ENCODE measurements at regions not wholly inside any gene's neighbourhood (a gene's known extent, or its start where the extent isn't known, plus 50 kb on each side); places are given as distances from the start of the nearest gene placed in this dataset.

DNA sequence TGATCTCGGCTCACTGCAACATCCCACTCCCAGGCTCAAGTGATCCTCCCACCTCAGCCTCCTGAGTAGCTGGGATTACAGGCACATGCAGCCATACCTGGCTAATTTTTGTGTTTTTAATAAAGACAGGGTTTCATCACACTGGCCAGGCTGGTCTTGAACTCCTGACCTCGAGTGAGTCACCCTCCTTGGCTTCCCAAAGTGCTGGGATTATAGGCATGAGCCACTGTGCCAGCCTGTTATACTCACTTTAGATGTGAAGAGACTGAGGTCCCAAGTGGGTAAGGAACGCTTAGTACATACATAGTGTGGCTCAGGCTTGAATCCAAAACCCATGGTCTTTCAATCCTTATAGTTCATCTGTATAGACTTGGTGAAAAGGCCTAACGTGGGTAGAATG is 63.7 kb upstream of the EPS8L3 start:
- Histone ChIP-seq H4K91ac (ENCODE audit: insufficient read depth, low read depth, low read length) (no peak overlapping the region), H2BK15ac (ENCODE audit: low read depth, low read length) (peak overlapping the region; percentile 10; the same call in 1 of the 3 replicates), H4K20me1 (ENCODE audit: insufficient read depth, low read length) (no peaks in the 10 kb centered on the region), H3K27ac (ENCODE audit: insufficient read depth, low read length) (no peak overlapping the region), H3K9me3 (ENCODE audit: control insufficient read depth, insufficient read depth, low read length) (peaks cover 2% of the 10 kb centered on the region; the same call in 1 of the 2 replicates), H3K14ac (replicated peaks; ENCODE audit: low read depth, low read length) (no peak overlapping the region; the same call in 1 of the 2 replicates), H3K56ac (ENCODE audit: extremely low read depth, insufficient read depth, low read length) (no peak overlapping the region), H4K5ac (ENCODE audit: low read depth, low read length) (no peak overlapping the region), H2AFZ (replicated peaks; ENCODE audit: low read length, poor library complexity) (no peak overlapping the region), H3K4me3 (ENCODE audit: insufficient read depth, low read depth, low read length) (no peak overlapping the region), H2AK9ac (replicated peaks; ENCODE audit: low read depth, low read length, poor library complexity) (no peak overlapping the region), H4K8ac (ENCODE audit: low read depth in 2 of 2, low read length in 2 of 2) (no peak overlapping the region), H3K9ac (ENCODE audit: low read depth, low read length) (no peak overlapping the region), H3K36me3 (ENCODE audit: control insufficient read depth, insufficient read depth, low read length) (no peaks in the 10 kb centered on the region), H2BK20ac (ENCODE audit: low read depth, low read length) (no peak overlapping the region), H3K79me1 (ENCODE audit: low read depth in 1 of 2, low read length in 2 of 2) (no peaks in the 10 kb centered on the region), H3K23ac (ENCODE audit: low read depth, low read length) (no peak overlapping the region), H2BK120ac (ENCODE audit: low read depth, low read length) (no peak overlapping the region), H3K4me2 (ENCODE audit: low read depth, low read length) (no peak overlapping the region), H2BK5ac (ENCODE audit: low read depth, low read length, poor library complexity, severe bottlenecking) (no peak overlapping the region), H3K27me3 (ENCODE audit: control insufficient read depth, insufficient read depth, low read length) (no peaks in the 10 kb centered on the region), H3K4ac (ENCODE audit: low read depth, low read length) (no peak overlapping the region), H3K18ac (ENCODE audit: low read depth, low read length) (no peak overlapping the region), H2AK5ac (ENCODE audit: low read depth, low read length) (0 out of 2 replicates have a peak overlapping the region, but pooled peaks have one; percentile 33), H3K9me1 (ENCODE audit: insufficient read depth, low read length) (peaks cover 24% of the 10 kb centered on the region), H3K4me1 (ENCODE audit: control insufficient read depth, insufficient read depth, low read length) (peaks cover 18% of the 10 kb centered on the region)
- intact Hi-C loops (cut with micrococcal nuclease) = loop anchor here (5.0 kb wide), 1 partner anchor 50 kb away; no protein-coding TSS in a partner anchor
- in situ Hi-C loops (cut with MboI; ENCODE audit: low sequenced_read_pairs) = no loop called here
- ChIA-PET POLR2A (ENCODE audit: unreplicated experiment) (no interaction called here), CTCF (no interaction called here)
- TF ChIP-seq CHD1 (IDR thresholded peaks at IDR 0.05; ENCODE audit: low read depth, low read length) (no peak), USF2 (IDR thresholded peaks at IDR 0.05; ENCODE audit: low read depth, low read length) (no peak), RCOR1 (IDR thresholded peaks at IDR 0.05; ENCODE audit: insufficient replicate concordance, low read length) (no peak), NFE2L2 (IDR thresholded peaks at IDR 0.05; ENCODE audit: low read depth, low read length) (no peak), ELK1 (IDR thresholded peaks at IDR 0.05; ENCODE audit: borderline replicate concordance, low read depth, low read length) (no peak), FOS (IDR thresholded peaks at IDR 0.05; ENCODE audit: low read depth, low read length) (no peak), CEBPB (IDR thresholded peaks at IDR 0.05; ENCODE audit: low read depth, low read length) (no peak), RAD21 (IDR thresholded peaks at IDR 0.05; ENCODE audit: low read length) (no peak), SMC3 (IDR thresholded peaks at IDR 0.05; ENCODE audit: low read depth, low read length) (no peak), MXI1 (IDR thresholded peaks at IDR 0.05; ENCODE audit: borderline replicate concordance, low read depth, low read length) (no peak), RFX5 (IDR thresholded peaks at IDR 0.05; ENCODE audit: low read depth, low read length) (no peak), MAZ (IDR thresholded peaks at IDR 0.05; ENCODE audit: borderline replicate concordance, low read depth, low read length) (no peak), MAFK (IDR thresholded peaks at IDR 0.05; ENCODE audit: low read depth, low read length) (no peak), POLR2A (IDR thresholded peaks at IDR 0.05; ENCODE audit: low read depth, low read length) (no peak), BHLHE40 (IDR thresholded peaks at IDR 0.05; ENCODE audit: low read depth, low read length) (no peak), CTCF (conservative IDR thresholded peaks at IDR 0.05; ENCODE audit: low read depth, low read length) (no peak)
- BruUV-seq (replicated peaks) = no TSS peak
- no peak for DNase-seq
- ATAC-seq (ENCODE audit: low read depth) = no peak
- dilution Hi-C loops (cut with HindIII; ENCODE audit: low sequenced_read_pairs, unreplicated experiment) = no loop called here
- no CpG with 5 or more reads among the region's 4 CpGs for WGBS, 2 experiments (ENCODE audit: extremely low coverage in 2 of 2, insufficient read length in 1 of 2)
